LNCAP (cell line): ENCODE measurements at regions not wholly inside any gene's neighbourhood (a gene's known extent, or its start where the extent isn't known, plus 50 kb on each side); places are given as distances from the start of the nearest gene placed in this dataset.

ENCODE experiments used
- TF ChIP-seq, protein P1 (sequence below): fragments of 450-650 bp; IDR thresholded peaks from 2 replicates; pipeline ENCODE4 v1.5.1; 2017; ENCODE audit warnings: mild to moderate bottlenecking

DNA sequence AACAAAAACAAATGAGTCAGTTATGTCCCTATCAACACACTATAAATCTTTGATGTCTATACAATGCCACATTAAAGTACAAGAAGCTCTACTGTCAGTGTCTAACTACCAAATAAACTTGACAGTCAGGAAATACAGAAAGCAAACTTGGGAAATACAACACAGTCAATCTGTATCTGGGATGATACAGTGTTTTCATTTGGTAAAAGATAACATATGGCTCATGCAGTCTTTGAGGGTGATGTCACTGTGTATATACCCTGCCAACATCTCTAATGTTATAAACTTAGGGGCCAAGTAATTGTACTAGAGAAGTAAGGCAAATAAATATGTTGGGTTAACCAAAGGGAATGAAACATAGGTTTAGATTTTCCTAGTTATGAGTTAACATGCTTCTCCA, 552.5 kb upstream of the ADAMTS5 start:
- TF ChIP-seq, protein P1, sequence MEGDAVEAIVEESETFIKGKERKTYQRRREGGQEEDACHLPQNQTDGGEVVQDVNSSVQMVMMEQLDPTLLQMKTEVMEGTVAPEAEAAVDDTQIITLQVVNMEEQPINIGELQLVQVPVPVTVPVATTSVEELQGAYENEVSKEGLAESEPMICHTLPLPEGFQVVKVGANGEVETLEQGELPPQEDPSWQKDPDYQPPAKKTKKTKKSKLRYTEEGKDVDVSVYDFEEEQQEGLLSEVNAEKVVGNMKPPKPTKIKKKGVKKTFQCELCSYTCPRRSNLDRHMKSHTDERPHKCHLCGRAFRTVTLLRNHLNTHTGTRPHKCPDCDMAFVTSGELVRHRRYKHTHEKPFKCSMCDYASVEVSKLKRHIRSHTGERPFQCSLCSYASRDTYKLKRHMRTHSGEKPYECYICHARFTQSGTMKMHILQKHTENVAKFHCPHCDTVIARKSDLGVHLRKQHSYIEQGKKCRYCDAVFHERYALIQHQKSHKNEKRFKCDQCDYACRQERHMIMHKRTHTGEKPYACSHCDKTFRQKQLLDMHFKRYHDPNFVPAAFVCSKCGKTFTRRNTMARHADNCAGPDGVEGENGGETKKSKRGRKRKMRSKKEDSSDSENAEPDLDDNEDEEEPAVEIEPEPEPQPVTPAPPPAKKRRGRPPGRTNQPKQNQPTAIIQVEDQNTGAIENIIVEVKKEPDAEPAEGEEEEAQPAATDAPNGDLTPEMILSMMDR = no peak

DNA sequence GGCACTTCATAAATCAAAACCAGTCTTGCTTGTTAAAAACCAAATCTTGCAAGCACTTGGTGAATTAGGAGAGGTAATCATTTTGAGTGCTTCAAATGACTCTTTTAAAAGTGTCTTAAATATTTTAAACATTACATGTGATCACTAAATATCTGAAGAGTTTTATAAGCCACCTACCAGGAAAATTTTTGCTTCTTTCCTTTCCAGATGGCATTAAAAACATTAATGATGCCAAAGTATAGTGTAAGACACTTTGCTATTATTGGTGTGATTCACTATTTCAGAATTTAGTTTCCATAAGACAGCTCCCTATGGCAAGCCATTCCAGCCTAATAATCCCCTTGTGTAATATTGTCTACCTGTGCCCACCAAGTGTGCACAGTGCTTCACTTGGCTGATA, 548.8 kb upstream of the ADAMTS5 start:
- TF ChIP-seq, protein P1 = no peak

DNA sequence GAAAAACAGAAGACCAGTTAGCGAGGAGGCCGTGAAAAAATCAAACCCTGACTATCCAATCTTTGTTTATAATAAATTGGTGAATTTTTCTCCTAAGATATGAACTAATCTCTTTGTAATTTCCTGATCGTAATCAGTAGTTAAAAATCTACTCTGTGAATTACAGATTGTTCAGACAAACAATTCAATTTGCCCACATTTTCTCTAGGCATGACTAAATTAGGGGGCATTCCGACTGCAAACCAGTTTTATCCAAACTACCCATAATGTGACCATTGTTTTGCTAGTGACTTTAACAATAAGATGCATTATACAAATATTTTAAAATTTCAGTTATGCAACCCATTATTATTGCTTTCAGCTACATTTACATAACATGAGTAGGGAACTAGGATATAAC, 546.9 kb upstream of the ADAMTS5 start:
- TF ChIP-seq, protein P1 = no peak

DNA sequence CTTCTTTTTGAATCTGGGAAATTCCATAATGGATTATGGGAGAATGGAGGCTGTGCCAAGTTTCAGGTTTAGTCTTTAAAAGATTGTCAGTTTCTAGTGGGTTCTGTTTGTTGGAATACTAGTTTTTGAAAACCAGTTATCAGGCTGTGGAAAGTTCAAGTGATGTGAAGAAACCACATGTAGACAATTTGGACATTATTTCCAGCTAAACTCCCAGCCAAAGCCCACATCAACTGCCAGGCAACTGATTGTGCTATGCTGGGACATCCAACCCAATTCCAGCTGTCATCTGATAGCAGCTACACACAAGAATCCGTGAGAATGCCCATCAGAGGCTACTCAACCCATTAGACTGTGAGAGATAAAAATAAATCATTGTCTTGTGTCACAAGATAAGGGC, 546.1 kb upstream of the ADAMTS5 start:
- TF ChIP-seq, protein P1 = no peak

DNA sequence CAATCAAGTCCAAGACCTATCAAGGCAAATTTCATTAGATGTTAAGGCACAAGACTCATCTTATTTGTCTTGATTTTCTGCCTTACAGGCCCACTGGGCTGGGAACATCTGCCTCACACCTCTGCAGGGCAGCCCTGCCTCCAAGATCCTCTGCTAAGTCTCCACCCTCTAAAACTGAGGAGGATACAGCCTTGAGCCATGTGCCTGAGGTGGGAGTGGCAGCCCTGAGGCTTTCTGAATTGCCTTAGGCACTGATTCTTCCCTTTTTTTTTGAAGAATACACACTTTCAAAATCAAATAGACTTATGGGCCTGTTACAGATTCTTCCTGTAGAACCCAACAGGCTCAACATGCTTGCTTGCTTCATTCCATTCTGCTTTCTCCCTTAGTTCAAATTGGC, 544.3 kb upstream of the ADAMTS5 start:
- TF ChIP-seq, protein P1 = no peak

DNA sequence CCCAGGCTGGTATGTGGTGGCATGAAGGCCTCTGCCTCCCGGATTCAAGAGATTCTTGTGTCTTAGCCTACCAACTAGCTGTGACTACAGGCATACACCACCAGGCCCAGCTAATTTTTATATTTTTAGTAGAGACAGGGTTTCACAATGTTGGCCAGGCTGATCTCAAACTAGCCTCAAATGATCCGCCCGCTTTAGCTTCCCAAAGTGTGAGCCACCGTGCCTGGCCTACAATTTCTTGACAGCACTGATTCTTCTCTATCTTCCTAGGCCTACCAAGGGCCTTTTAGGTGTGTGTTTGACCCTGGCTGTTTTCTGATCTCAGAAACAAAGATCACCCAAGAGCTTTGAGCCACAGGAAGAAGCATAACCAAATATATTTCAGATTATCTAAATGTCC, 540.8 kb upstream of the ADAMTS5 start:
- TF ChIP-seq, protein P1 = no peak

DNA sequence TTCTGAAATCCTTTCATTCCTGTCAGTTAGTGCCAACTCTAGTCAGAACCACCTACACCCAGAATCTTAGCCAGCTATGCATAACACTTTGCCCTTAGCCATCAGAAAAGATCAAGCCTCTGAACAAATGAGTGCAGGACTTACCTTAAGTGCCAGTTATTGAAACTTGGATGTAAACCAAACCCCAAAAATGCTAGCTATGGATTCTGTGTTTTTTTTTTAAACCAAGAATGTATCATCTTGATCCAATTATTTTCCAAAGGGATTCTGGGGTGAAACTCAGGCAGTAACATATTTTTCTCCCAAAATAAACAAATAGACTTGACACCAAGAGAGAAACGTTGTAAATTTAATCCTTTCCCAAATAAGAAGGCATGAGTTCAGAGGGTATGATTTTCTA, 538.6 kb upstream of the ADAMTS5 start:
- TF ChIP-seq, protein P1 = no peak

DNA sequence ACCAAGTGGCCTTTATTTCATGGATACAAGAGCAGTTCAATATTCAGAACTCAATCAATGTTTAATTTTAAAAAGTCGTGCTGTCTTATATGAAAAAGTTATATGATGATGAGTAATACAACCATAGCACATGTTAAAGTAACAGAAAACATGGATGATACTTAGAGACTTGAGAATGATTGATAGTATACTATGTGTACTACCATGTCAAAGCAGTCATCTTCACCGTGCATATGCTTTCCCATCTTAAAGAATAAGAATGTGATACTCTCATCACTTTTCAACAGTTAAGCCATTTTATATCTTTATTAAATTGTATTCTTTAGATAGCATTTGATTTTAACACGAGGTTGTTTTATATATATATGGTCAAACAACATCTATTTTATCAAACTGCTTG, 535.9 kb upstream of the ADAMTS5 start:
- TF ChIP-seq, protein P1 = no peak
